ENCODE measurements at regions not wholly inside any gene's neighbourhood (a gene's known extent, or its start where the extent isn't known, plus 50 kb on each side); places are given as distances from the start of the nearest gene placed in this dataset.
"Not testable (repeated sequence)": the region's sequence is repeated elsewhere in the genome, so short reads cannot be mapped to it uniquely, and the experiment has no call there.

DNA sequence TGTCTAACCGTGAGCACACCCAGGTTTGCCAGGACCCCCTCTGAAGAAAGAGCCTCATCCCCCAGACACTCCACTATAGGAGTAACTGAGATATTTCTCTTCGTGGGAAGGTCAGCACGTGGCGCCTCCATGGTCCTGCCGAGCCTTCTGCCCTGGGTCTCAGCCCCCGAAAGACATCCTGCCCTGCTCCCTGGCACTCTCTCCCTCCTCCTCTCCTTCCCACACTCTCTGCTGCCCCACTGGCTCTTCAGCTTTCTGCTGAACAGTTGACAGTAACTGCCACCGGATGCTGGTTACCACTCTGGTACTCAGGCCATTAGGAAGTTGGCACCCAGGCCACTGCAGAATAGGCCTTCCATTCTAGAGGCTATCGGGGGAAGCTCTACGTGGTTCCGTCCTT lies 185.2 kb downstream of the UACA start:
- DNase-seq (ENCODE audit: low spot score) (no peak), FAIRE-seq (peak; percentile 17)

DNA sequence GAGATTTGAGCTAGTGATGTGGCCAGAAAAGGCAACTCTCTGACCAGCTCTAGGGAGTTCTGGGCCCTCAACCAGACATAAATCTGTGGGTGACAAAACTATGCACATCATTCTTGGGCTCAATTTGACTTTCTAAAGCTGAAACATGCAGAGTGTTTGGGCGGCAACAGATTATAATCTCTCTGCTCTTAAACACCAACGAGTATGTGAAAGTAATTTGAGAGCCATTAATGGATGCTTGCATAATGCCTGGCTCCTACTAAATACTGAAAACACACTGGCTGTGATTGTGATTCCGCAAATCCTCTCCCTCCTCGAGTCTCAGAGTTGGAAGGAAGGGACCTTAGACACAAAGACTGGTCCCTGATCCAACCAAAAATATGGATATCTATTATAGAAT lies 186.7 kb downstream of the UACA start:
- DNase-seq (ENCODE audit: low spot score) (no peak), FAIRE-seq (no peak)

DNA sequence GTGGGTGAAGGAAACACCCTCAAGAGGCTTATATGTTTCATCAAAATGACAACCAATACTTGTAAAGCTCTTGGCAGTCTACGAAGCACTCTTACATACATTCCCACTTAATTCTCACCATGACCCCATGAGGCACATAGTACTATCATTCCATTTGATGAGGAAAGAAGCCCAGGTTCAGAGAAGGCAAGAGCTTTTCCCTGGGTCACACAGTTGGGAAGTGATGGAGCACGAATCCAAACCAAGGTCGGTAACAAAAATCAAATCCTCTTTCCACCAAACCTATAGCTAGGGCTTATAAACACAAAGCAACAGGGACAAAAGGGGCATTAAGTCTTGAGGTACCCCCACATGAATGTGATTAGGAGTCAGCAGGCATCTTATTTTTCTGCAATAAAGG lies 187.1 kb downstream of the UACA start:
- DNase-seq (ENCODE audit: low spot score) (no peak), FAIRE-seq (peak; percentile 83)

DNA sequence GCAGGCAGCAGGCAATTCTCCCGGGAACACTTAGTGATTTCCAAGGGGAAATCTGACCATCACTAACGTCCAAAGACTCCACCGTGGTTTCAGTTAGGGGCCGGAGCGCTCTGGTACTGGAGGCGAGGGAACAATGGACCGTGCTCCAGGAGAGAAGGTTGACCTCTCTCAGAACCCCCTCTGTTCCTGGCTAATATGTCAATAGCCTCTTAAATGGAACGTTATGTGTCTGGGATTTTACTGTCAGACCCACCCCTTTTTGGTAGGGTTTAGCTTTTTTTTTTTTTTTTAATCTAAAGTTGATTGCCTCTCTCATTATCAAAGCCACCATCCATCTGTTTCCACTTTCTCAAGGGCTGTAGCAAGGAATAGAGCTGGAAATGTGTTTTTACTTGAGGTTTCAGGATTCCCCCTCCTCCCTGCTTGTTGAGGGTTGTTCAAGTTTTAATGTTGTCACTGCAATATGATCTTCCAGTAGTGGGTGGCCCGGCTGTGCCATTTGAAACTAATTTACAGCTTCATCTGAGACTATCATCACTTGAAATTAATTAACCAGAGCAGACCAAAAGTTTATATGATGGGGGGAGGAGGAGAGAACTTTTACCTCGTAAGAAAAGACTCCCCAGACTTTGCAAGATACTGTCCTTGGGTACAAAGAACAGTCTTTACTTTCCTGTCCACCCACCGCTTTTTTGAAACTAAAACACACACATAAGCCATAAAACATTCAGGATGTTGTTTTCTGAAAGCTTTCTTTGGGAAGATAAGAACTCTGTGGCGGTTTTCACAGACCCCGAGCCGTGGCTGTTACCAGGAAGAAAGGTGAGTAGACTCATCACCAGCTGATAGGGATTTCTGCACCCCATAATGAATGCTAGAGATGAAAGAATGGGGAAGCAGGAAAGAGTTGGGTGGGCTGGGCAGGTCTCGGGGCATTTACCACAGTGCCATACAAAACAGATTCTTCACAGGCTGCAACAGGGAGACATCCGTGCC lies 187.8 kb downstream of the UACA start:
- DNase-seq (ENCODE audit: low spot score): no peak
- no peak for FAIRE-seq

DNA sequence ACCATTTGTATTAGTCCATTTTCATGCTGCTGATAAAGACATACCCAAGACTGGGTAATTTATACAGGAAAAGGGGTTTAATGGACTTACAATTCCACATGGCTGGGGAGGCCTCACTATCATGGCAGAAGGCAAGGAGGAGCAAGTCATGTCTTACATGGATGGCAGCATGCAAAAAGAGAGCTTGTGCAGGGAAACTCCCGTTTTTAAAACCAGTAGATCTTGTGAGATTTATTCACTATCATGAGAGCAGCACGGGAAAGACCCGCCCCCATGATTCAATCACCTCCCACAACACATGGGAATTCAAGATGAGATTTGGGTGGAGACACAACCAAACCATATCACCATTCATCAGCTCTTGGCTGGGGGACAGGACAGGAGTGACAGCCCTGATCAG lies 189.0 kb downstream of the UACA start:
- FAIRE-seq; DNase-seq (ENCODE audit: low spot score): not testable (repeated sequence)

DNA sequence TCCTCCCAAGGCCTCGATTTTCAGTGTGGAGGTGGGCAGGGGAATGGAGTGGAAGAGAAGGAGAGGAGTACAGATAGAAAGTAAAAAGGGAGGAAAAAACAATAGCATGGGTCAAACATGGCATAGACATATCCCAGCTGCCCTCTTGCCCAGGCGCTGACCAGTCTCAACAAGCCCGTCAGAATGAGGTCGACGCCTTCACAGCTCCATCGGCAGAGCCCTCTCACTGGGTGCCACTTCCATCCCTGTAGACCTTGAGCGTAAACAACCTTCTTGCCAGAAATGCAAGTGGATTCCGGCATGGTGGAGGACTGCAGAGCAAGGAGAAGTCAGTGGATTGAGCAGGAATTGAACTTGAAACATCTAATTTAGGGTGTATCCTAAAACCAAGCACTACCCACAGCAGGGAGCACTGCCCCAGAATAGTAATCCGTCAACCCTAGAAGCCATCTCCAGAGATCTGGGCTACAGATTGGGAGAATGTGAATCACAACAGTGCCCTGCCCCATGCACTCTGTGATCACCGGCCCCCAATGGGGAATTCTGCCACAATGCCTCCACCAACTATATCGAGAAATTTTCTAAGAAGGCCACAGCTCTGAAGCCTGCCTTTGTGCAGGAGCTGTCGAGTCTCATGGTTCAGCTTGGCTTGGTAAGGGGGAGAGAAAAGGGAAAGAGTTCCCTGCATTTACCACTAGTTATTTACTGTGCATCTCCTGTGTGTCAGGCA lies 190.1 kb downstream of the UACA start:
- no peak for DNase-seq (ENCODE audit: low spot score)
- FAIRE-seq: peak; percentile 71

DNA sequence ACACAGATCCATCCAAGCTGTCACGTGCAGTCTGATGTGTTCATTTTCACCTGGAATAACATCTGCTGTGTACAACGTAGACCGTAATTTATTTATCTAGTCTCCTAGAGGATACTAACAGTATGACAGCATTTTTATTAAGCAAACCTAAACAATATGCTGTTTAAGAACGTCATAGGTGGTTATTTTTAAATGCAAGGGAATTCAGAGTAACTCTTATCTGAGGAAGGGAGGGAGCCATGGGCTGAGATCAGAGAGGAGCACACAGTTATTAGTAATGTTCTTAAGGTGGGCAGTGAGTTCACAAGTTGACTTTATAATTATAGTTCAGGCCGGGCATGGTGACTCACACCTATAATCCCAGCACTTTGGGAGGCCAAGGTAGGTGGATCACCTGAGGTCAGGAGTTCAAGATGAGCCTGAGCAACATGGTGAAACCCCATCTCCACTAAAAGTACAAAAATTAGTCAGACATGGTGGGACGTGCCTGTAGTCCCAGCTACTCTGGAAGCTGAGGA lies 193.6 kb downstream of the UACA start:
- DNase-seq (ENCODE audit: low spot score): no peak
- no peak for FAIRE-seq

DNA sequence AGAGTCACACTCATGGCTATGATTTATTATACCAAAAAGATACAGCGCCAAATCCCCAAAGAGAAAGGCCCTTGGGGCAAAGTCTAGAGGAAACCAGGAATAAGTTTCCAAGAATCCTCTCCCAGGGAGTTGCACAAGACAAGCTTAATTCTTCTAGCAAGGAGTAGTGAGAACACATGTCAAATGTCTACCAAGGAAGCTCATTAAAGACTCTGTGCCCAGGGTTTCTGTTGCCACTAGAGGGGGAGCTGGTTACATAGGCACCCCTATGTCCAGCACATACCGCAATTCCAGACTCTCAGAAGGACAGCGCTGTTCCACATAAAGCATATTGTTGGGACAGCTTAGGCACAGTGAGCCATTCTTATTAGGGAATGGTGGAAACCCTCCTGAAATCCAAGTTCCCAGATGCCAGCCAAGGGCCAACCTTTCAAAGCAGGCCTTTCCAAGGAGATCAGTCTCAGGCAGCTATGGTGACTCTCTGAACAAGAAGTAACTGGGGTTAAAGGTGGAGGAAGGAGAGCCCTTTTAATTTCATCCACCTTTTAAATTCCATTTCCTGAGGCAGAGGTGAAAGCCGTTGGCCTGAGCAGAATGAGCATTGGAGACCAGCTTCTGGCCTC lies 194.2 kb downstream of the UACA start:
- DNase-seq (ENCODE audit: low spot score): peak; percentile 46
- FAIRE-seq: no peak

DNA sequence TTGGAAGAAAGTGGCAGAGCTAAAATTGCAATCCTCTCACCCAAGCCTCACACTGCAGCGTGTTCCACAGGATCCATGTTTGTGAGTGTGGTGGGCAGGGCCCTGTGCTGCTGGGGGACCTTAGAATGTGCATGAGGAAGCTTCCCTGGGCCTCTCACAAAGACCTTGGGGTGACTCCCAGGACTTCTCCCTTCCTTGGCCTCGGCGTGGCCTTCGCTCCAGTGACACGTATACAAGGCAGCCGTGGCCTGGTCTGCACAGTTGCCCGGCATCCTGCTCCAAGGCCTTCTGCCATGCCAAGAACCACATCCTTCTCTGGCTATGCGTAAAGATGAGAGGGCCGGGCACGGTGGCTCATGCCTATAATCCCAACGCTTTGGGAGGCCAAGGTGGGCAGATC lies 196.4 kb downstream of the UACA start:
- no peak for FAIRE-seq
- DNase-seq (ENCODE audit: low spot score): no peak

DNA sequence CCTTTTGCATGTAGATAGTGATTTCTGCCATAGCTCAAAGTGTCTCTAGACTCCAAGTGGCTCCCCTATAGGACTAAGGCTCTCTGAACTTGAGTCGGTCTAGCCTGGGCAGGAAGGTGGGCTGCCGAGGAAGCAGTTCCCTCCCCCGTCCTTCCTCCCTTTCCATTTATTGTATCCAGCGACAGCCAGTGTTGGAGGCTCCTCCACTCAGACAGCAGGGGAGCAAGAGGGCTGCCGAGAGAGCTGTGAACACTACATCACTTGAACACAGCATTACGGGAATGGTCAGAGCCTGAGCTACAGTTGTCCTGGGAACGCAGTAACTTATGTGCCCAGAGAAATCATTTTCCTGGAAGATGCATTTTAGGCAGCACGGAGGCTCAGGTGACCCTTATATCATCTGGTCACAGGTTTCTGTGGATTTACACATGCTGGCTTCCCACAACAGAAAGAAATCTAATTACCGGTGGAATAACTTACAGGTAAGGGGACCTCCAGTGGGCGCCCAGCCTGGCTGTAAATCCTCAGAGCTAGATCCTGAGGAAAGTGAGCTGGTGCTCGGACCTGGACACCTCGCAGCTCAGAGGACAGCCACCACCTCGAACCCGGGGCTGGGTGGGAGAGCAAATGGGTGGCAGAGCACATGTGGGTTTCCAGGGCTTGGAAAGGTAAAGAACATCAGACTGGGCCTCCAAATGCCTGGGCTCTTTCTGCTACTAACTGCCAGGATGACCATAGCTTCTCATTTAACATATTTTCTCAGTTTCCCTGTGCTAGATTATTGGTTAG lies 197.1 kb downstream of the UACA start:
- FAIRE-seq (no peak), DNase-seq (ENCODE audit: low spot score) (no peak)

DNA sequence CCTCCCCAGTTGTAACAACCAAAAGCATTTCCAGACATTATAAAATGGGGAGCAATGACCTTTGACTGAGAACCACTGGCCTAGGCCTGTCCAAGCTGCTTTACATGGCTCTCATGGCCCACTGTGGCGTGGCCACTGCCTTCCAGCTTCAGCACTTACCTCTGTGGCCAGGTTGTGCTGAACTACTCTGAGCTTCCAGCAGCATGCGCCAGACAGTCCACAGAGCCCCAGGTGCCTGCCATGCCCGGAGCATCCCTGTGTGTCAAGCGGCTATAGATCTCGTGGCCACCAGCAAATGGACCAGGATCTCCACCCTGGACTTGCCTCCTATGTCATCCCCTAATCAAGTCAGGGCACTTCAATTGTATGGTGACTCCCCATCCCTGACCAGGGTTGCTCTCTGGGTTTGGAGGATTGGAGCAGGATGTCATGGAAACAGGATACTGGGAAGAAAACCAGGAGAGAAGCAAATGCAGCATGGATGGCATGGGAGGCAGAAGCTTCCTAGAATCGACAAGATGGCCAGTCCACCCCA lies 199.7 kb downstream of the UACA start:
- FAIRE-seq: peak; percentile 44
- no peak for DNase-seq (ENCODE audit: low spot score)

DNA sequence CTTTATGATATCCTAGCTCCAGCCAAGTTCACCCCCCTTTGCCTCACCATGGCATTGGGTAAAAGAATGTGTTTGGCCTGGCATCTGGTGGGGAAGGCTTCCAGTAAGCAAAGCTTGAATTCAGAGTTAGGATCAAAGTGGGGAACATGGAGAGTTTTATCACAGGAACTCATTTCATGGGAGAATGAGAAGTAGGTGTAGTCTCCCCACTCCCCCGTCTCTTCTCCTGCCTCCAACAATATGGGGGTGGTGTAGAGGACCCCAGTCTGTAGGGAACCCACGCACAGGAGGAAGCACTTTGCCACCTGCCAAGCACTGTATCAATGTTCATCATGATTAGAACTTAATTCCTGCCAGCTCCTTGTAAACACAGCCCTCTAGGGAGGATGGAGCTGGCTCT lies 200.5 kb downstream of the UACA start:
- no peak for FAIRE-seq
- DNase-seq (ENCODE audit: low spot score): no peak

DNA sequence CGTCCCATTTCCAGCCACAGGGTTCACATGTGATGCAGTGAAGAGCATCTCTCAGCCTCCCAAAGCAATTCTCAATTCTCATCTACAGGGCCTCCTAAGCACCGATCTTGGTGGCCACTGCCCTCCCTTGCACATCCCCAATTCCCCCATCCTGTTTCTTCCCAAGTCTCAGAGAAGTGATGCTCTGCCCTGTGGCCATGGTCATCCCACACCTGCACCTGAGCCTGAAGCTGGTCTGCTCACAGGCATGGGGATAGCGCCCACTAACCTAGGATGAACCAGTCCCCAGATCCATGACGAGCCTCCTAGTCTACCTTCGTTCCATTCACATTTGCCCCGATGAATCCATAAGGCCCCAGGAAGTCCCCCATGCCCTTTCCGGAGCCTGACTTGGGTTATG lies 201.5 kb downstream of the UACA start:
- DNase-seq (ENCODE audit: low spot score): no peak
- no peak for FAIRE-seq

DNA sequence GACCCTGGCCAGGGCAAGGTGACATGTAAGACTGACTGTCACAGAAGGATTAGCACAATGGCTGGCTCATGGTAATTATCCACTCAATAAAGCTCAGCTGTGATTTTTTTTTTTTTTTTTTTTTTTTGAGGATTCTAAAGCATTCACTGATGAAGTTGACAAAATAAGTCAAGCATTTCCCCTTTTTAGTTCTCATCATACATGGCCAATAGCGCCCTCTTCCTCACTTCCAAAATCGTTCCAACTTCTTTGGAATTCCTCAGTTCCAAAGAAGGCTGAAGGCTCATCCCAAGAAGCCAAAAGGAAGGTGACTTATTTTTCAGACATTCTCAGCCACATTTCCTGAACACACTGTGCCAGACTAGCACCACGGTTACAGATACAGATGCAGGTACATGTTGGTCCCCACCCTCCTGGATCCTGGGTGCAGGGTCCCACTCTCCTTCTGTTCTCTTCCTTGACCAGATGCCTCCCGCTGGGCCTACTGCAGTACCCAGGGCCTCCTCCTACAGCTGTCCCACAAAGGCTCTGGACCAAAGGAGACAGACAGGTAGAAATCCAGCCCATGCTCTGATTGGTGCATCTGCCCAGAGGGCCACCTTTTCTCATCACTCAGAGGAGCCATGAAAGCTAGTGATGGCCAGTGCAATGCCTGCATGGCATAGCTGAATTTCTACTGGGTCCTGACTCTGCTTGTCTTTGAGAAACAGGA lies 202.6 kb downstream of the UACA start:
- DNase-seq (ENCODE audit: low spot score) (no peak), FAIRE-seq (no peak)

DNA sequence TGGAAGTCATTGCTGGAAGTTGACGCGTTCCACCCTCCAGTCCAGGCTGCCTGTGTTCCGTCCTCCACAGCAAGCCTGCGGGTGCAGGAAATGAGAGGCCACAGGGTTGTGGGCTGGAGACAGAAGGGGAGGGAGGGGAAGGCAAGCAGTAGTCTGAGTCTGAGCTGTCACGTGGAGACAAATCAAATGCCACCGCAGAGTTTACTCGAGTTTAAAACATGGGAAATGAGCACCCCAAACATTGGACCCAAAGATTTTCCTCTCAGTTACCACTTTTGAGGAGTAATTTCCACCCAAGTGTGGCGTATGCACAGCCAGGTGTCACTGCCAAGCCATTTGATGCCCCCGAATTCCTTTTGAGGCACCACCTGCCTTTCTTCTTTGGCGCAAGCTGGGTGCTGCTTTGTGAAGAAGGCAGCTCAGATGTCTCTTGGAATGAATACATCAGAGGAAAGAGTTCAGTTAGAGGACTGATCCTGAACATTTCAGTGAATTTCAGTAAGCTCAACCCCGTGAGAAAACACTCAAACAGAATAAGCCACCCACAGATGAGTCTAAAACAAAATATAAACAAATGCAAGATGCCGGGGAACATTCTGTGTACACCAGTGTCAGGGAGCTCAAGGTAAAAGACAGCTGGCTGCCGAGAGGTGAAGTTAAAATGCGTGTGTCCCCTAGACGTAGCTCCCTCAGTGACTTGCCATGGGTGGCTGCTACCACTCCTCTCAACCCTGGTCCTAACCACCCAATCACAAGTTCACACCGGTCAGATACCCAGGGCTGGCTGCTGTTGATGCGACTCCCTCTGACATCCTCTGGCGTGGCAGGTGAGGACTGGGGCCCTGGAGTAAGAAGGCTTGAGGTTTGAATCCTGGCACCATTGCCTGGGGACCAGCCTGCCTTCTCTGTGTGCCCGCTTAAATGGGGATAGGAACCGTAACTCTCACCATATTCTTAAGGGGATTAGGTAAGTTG lies 203.8 kb downstream of the UACA start:
- FAIRE-seq (no peak), DNase-seq (ENCODE audit: low spot score) (no peak)

DNA sequence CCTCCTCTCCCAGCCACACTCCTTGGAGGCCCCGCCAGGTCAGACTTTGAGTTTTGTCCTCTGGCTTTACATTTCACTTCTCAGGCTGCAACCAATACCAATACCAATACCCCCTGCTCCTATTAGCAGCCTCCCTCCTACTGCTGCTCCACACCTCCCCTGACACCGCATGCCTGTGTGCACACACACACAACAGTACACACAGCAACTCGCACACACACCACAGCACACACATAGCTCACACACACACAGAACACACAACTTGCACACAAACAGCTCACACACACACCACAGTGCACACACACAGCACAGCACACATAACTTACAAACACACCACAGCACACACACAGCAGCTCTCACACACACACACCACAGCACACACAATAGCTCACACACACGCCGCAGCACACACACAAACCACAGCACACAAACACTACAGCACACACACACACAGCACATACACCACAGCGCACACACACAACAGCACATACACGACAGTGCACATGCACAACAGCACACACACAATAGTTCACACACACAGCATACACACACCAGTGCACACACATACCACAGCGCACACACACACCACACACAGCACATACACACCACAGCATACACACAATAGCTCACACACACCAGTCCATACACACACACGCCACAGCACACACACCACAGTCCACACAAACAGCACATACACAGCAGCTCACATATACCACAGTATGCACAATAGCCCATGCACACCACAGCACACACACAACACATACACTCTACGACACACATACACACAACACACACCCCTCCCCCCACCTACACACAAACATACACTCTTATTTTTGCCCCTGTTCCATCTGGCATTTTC lies 204.7 kb downstream of the UACA start:
- DNase-seq (ENCODE audit: low spot score): no peak
- FAIRE-seq: peak; percentile 99

DNA sequence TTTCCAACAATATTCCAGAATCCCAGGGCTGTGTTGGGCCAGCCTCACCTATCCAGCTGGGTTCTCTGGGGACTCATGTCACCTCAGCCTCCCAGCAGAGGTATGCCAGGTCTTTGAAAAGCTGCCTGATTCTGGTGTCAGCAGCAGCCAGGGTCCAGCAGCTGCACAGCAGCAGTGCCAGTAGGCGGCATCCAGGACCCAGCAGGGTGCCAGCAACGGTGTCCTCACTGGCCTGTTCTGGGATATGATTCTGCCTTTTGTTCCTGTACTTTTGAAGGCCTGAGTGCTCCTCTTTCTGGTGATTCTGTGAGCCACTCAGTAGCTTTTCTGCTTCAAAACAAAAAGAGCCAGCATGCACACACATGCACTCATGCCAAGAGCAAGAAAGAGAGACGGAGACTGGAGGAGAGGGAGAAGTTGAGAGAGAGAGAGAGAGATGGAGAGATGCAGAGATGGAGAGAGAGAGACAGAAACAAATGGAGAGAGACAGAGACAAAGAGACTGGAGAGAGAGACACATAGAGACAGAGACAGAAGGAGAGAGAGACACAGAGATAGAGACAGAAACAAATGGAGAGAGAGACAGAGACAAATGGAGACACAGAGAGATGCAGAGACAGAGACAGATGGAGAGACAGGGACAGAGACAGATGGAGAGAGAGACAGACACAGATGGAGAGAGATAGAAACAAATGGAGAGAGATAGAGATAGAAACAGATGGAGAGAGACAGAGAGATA lies 205.7 kb downstream of the UACA start:
- no peak for FAIRE-seq
- no peak for DNase-seq (ENCODE audit: low spot score)
